ENCODE measurements at regions not wholly inside any gene's neighbourhood (a gene's known extent, or its start where the extent isn't known, plus 50 kb on each side); places are given as distances from the start of the nearest gene placed in this dataset.
"Not testable (repeated sequence)": the region's sequence is repeated elsewhere in the genome, so short reads cannot be mapped to it uniquely, and the experiment has no call there.

- TF ChIP-seq POLR2AphosphoS5 (IDR thresholded peaks at IDR 0.05; ENCODE audit: low read depth): not testable (repeated sequence)
- TF ChIP-seq, protein P1, sequence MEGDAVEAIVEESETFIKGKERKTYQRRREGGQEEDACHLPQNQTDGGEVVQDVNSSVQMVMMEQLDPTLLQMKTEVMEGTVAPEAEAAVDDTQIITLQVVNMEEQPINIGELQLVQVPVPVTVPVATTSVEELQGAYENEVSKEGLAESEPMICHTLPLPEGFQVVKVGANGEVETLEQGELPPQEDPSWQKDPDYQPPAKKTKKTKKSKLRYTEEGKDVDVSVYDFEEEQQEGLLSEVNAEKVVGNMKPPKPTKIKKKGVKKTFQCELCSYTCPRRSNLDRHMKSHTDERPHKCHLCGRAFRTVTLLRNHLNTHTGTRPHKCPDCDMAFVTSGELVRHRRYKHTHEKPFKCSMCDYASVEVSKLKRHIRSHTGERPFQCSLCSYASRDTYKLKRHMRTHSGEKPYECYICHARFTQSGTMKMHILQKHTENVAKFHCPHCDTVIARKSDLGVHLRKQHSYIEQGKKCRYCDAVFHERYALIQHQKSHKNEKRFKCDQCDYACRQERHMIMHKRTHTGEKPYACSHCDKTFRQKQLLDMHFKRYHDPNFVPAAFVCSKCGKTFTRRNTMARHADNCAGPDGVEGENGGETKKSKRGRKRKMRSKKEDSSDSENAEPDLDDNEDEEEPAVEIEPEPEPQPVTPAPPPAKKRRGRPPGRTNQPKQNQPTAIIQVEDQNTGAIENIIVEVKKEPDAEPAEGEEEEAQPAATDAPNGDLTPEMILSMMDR (IDR thresholded peaks at IDR 0.05; ENCODE audit: insufficient read depth, low read length): not testable (repeated sequence)
Observed at GRCh38 chr2:111269761-111270323, 149.1 kb downstream of the BCL2L11 start.
